Pancreas (tissue), 10 donors: ENCODE measurements at regions not wholly inside any gene's neighbourhood (a gene's known extent, or its start where the extent isn't known, plus 50 kb on each side); places are given as distances from the start of the nearest gene placed in this dataset.
"Not testable (repeated sequence)": the region's sequence is repeated elsewhere in the genome, so short reads cannot be mapped to it uniquely, and the experiment has no call there.

Experiments
- ATAC-seq, 4 donors: fragments of 200-7000 bp; cut with Tn5 transposase; one replicate each; pipeline versions ENCODE4 v1.8.0 to v1.9.1; 2020; ENCODE audit warnings: mild to moderate bottlenecking in 4 of 4, moderate library complexity in 4 of 4
- DNase-seq, 6 donors: peaks; one replicate each; pipeline ENCODE4 v3.0.0-alpha.2; 2020
- FAIRE-seq: peaks from 2 replicates; lab custom pipeline; 2012; peaks lifted over from hg19 to GRCh38; lab: Jason Lieb, UNC
- H3K27ac ChIP-seq, 4 donors: fragments of 200-600 bp; sonication (generic); 1 replicate in 3 of 4; 2 replicates in 1 of 4; pipeline versions ENCODE4 v1.5.0 to v1.8.0; 2020
- H3K27me3 ChIP-seq, 4 donors: fragments of 200-600 bp; one replicate each; pipeline ENCODE4 v1.8.0; 2021
- H3K36me3 ChIP-seq, 3 donors: fragments of 200-600 bp; sonication (generic) in 1 of 3; one replicate each; pipeline versions ENCODE4 v1.5.0 to v1.8.0; 2020 to 2021
- H3K4me1 ChIP-seq, 3 donors: fragments of 200-600 bp; one replicate each; pipeline ENCODE4 v1.8.0; 2021
- H3K4me3 ChIP-seq, 4 donors: fragments of 200-600 bp; sonication (generic) in 2 of 4; one replicate each; pipeline versions ENCODE4 v1.5.0 to v1.8.0; 2020 to 2021
- H3K9me3 ChIP-seq, 4 donors: fragments of 200-600 bp; one replicate each; pipeline ENCODE4 v1.8.0; 2021
- CTCF ChIP-seq, 4 donors: fragments of 200-600 bp; sonication (generic) in 3 of 4; IDR thresholded peaks; one replicate each; pipeline versions ENCODE4 v1.5.0 to v1.8.0; 2021; ENCODE audit warnings: antibody characterized with exemption in 4 of 4
- WGBS, 2 donors: extraction: QIAGEN DNeasy Blood & Tissue Kit; methylation state at CpG; one replicate each; pipeline ENCODE4 v1.1.7; 2013; 5-methylcytosine and 5-hydroxymethylcytosine counted together
- intact Hi-C, 3 donors: fragments of 100-400 bp; cut with DNase I; formaldehyde crosslinking; loops; one replicate each; pipeline versions ENCODE4 v1.11.1 to v1.14.2; 2022
- donor health status: healthy with polysubstance abuse.
- donor health status: DM: no; HTN: no; CAD: no; lungs with moderate emphysema.
- donor health status: DM: no; HTN: no; CAD: no.
- donor health status: control.
- donor health status: control.
- donor health status: Bipolar disorder and iron deficiency.
- donor health status: DM: yes; HTN: yes; CAD: no.
- donor health status: DM: no; HTN: no; CAD: no.
- donor health status: DM: no; HTN: no; CAD: no.
- donor health status: DM: yes; HTN: yes; CAD: no.

- no peak overlapping the region for H3K4me3 ChIP-seq
- H3K27ac ChIP-seq: no peak overlapping the region
- no peak for DNase-seq
- no peaks in the 10 kb centered on the region for H3K36me3 ChIP-seq
- intact Hi-C loops: no loop called here
- no peak for FAIRE-seq
- TF ChIP-seq CTCF (IDR thresholded peaks at IDR 0.05): no peak
- H3K27me3 ChIP-seq: no peaks in the 10 kb centered on the region
- H3K4me1 ChIP-seq: peaks cover 6 to 9% (median 7%) of the 10 kb centered on the region in 3 donors
- H3K9me3 ChIP-seq: no peaks in the 10 kb centered on the region
- ATAC-seq: peak in 2 of 4 donors; percentile 48 to 49
- 81% methylated on average over 6 of the region's 6 CpGs for WGBS, 2 donors
Measured at GRCh38 chr20:5480824-5481600, 129.8 kb downstream of the GPCPD1 start.

GRCh38 chr20:5474646-5475550 is 135.9 kb downstream of the GPCPD1 start:
- TF ChIP-seq CTCF (IDR thresholded peaks at IDR 0.05): no peak
- Histone ChIP-seq H3K4me3 (no peak overlapping the region), H3K36me3 (no peaks in the 10 kb centered on the region), H3K27ac (no peak overlapping the region), H3K4me1 (no peaks in the 10 kb centered on the region), H3K9me3 (no peaks in the 10 kb centered on the region), H3K27me3 (no peaks in the 10 kb centered on the region)
- DNase-seq: peak in 4 of 6 donors; percentile 41 to 62 (median 56)
- no peak for FAIRE-seq
- intact Hi-C loops: no loop called here
- peak; percentile 89 to 97 (median 94) for ATAC-seq
- 38 to 69% methylated on average over 6 to 8 of the region's 9 CpGs for WGBS, 2 donors

- DNase-seq, intact Hi-C loops, H3K27me3 ChIP-seq, FAIRE-seq, H3K4me1 ChIP-seq, ATAC-seq, H3K36me3 ChIP-seq, H3K9me3 ChIP-seq, H3K27ac ChIP-seq: not testable (repeated sequence)
- WGBS, 2 donors: 63 to 82% methylated on average over 4 of the region's 10 CpGs
- peak overlapping the region in 1 of 4 donors; percentile 9 for H3K4me3 ChIP-seq
Measured at GRCh38 chr20:5471866-5472265, 138.9 kb downstream of the GPCPD1 start.

- Histone ChIP-seq H3K36me3 (no peaks in the 10 kb centered on the region), H3K27ac (no peak overlapping the region), H3K27me3 (no peaks in the 10 kb centered on the region), H3K4me3 (peak overlapping the region in 1 of 4 donors; percentile 9), H3K9me3 (no peaks in the 10 kb centered on the region), H3K4me1 (no peaks in the 10 kb centered on the region)
- FAIRE-seq (no peak), ATAC-seq (no peak), DNase-seq (no peak)
- intact Hi-C loops: no loop called here
- no peak for TF ChIP-seq CTCF (IDR thresholded peaks at IDR 0.05)
- WGBS, 2 donors: 84 to 90% methylated on average over 18 of the region's 18 CpGs
Measured at GRCh38 chr20:5471368-5471767, 139.4 kb downstream of the GPCPD1 start.

DNA sequence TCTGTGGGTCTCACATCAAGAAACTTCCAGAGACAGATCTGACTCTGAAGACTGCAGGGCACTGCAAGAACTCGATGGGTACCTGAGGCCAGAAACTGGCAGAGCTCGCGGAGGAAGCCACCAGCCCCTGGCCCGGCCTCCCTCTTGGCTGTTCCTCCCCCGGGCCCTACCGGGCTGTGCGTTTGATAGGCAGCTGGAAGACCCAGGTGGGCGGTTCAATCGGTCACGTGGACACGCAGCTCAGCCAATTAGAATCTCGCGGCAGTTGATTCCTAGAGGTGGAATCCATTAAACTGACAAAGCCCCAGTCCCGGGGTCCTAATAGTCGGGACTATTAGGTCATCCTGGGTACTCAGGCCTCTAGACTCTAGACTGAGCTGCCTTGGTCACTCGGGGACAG is 139.9 kb downstream of the GPCPD1 start:
- H3K27ac ChIP-seq: no peak overlapping the region
- TF ChIP-seq CTCF (IDR thresholded peaks at IDR 0.05): no peak
- WGBS, 2 donors: 86 to 92% methylated on average over 16 of the region's 16 CpGs
- intact Hi-C loops: no loop called here
- no peaks in the 10 kb centered on the region for H3K36me3 ChIP-seq
- FAIRE-seq: no peak
- no peaks in the 10 kb centered on the region for H3K9me3 ChIP-seq
- DNase-seq: no peak
- no peaks in the 10 kb centered on the region for H3K27me3 ChIP-seq
- no peak for ATAC-seq
- H3K4me3 ChIP-seq: no peak overlapping the region
- H3K4me1 ChIP-seq: no peaks in the 10 kb centered on the region
